Stimulated activated CD8-positive, alpha-beta memory T cell treated with anti-CD3 and anti-CD28 coated beads, Interleukin-12 subunit alpha, Interleukin-12 subunit beta, amount 100 ng/mL, for 4 hours (primary cell): ENCODE measurements at regions not wholly inside any gene's neighbourhood (a gene's known extent, or its start where the extent isn't known, plus 50 kb on each side); places are given as distances from the start of the nearest gene placed in this dataset.

Source experiments
- DNase-seq: peaks from one replicate; pipeline ENCODE4 v3.0.0-alpha.2; 2020; ENCODE audit warnings: low read depth

GRCh38 chr4:153034681-153035080 is 98.6 kb downstream of the FHDC1 start:
- no peak for DNase-seq

- DNase-seq, result no peak
Measured at GRCh38 chr4:153036931-153037482, 100.9 kb downstream of the FHDC1 start.

GRCh38 chr4:153038623-153039311 is 102.6 kb downstream of the FHDC1 start:
- DNase-seq, result no peak

- DNase-seq, result no peak
Measured at GRCh38 chr4:153039542-153040185, 103.5 kb downstream of the FHDC1 start.

GRCh38 chr4:153040677-153041076 is 104.6 kb downstream of the FHDC1 start:
- no peak for DNase-seq

- no peak for DNase-seq
Measured at GRCh38 chr4:153044036-153044435, 107.9 kb downstream of the FHDC1 start.

DNA sequence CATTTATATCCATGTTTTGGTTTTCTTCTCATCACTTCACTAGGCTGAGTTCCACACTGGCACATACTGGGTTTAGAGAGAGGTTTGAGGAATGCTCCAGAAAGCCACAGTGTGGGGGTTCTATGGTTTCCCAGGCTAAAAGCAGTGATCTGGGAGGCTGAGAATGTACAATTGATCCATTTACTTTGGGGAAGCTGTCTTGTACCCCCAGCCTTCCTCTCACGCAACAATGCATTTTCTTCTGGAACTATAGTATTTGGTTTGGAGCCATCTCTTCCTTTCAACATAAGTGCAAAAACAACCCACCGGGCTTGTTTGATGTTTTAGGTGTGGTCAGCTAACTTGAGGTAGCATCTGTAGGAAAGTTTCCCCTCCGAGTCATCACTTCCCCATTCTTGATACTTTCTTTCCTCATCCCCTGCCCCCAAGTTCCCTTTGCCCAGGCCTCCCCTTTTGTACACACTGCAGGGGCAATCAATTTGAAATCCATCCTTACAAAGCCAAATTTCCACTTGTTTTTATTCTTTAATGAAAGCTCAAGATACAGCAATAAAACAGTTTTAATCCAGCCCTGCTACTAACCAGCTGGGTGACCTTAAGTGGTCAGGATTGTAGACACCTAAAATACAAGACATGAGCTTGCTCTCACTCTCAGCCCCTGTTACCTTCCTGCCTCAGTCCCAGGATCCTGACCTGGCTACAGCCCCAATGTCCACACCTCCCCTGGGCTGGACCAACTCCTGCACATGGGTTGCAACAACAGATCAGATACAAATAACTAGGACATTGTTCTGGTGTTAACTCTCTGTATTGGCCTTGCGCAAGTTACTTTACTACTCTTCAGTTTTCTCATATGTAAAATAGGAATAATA is 109.2 kb downstream of the FHDC1 start:
- DNase-seq, result no peak

DNA sequence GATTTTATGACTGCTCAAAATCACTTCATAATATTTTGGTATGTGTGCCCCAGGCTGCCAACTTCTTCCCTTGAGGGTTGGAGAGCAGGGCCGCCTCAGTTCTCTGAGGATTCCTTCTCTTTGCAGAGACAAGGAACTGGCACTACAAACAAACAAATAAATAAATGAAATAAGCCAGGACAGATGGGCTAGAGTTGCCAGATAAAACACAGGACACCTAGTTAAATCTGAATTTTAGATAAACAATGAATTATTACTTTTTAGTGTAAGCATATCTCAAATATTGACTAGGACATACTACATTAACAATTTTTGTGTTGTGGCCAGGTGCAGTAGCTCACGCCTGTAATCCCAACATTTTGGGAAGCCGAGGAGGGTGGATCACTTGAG is 122.5 kb downstream of the FHDC1 start:
- DNase-seq, result no peak

GRCh38 chr4:153060196-153060595 is 124.1 kb downstream of the FHDC1 start:
- no peak for DNase-seq

- DNase-seq, result no peak
Measured at GRCh38 chr4:153061971-153062370, 125.8 kb downstream of the FHDC1 start.

DNA sequence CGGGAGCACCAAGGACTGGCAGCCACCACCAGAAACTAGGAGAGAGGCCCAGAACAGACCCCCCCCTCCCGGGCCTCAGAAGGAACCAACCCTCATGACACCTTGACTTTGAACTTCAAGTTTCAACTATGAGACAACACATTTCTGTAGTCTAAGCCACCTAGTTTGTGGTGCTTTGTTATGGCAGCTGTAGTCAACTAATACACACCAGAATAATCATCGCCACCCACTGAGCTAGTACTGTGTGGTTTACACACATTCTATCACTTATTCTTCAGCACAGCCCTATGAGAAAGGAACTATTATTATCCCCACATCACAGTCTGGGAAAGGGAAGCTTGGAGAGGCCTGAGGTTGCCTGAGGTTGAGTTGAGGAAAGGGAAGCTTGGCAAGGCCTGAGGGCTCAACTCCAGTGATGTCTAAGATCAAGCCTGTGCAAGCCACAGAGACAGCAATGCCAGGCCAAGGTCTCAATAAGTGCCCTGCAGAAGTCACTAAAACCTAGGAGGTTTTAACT is 126.6 kb downstream of the FHDC1 start:
- no peak for DNase-seq

DNA sequence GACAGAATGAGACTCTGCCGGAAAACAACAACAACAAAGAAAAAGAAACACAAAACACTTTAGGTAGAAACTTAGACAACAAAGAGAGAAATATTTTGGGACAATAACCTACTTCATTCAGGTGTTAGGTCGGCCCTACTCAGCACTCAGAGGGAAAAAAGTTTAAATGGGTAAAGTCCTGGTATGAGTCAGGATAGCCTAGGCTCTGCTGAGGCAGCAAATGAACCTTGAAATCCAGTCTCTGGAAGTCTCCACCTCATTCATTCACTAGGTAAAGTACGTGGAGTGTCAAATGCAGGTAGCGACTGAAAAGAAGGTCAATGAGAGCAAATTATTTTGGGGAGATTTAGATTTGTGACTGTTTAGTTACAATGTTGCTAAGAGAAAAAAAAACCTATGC is 127.4 kb downstream of the FHDC1 start:
- DNase-seq, result no peak

- no peak for DNase-seq
Measured at GRCh38 chr4:153064571-153064970, 128.4 kb downstream of the FHDC1 start.

- no peak for DNase-seq
Measured at GRCh38 chr4:153065276-153065675, 129.2 kb downstream of the FHDC1 start.

DNA sequence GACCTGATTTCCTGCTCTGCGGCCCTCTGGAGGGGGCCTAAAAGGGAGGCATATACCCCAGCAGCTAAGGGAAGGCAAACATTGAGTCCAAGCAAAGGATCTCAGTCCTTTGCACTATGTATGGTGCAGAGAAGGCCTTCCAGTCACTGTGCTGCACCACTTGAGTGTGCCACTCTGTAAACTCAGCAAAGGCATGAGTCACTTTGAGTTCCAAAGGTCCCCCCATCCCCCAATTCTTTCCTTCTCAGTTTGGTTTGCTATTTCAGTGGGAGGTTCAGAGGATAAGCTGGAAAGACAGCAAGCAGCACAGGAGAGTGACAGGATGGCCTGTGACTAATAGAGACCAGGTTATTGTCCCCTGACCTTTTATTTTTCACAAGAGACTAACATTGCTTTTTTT is 131.3 kb downstream of the FHDC1 start:
- no peak for DNase-seq

GRCh38 chr4:153068751-153069150 is 132.6 kb downstream of the FHDC1 start:
- DNase-seq, result no peak

GRCh38 chr4:153071958-153072598 is 132.2 kb upstream of the TRIM2 start:
- DNase-seq, result no peak

DNA sequence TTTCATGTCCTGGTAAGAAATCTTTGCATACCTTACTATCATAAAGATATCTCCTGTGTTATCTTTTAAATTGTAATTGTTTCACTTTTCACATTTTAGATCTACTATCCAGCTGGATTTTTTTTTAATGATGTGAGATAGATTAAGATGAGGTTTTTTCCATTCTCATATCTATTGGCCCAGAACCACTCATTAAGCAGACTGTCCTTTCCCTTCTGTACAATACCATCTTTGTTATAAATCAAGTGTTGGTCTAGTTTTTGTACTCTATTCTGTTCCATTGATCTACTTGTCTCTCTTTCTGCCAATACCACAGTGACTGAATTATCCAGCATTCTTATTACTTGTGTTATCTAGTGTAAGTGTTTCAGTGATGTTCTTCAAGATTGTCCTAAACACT is 131.6 kb upstream of the TRIM2 start:
- no peak for DNase-seq

GRCh38 chr4:153074486-153074885 is 129.8 kb upstream of the TRIM2 start:
- no peak for DNase-seq

- no peak for DNase-seq
Measured at GRCh38 chr4:153074936-153075630, 129.2 kb upstream of the TRIM2 start.

DNA sequence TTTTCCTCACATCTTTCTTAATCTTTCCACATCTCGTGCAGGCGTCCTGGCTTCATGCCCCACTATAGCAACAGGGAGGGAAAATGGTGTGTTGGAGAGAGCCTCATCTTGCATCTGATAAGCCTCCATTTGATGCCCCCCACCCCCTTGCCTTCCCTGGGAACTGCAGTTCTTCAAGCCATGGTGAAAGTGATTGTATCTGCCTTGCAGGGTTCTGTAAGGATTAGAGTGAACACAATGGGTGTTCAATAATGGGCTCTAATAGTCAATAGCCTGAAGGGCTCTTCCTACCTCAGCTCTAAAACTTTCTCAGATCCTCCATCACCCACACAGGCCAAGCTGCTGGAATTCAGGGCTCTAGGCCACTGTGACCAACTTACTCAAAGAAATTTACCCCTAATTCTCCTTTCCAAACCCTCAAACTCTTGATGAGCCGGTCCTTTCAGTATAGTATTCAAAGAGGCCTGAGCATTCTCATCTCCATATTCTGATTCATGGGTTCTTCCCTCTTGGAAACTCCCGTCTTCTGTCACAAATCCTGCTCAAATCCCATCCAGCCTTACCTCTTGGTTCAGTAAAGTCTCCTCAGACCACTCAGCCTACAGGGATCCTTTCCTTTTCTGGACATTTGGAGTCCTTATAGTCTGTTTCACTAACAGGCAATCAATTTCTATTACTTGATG is 128.3 kb upstream of the TRIM2 start:
- DNase-seq, result no peak
